IMR-90 (cell line): ENCODE measurements at regions not wholly inside any gene's neighbourhood (a gene's known extent, or its start where the extent isn't known, plus 50 kb on each side); places are given as distances from the start of the nearest gene placed in this dataset.

Source experiments
- ATAC-seq: fragments of 200-7000 bp; cut with Tn5 transposase; 2 replicates; pipeline ENCODE4 v1.9.1; 2020; ENCODE audit warnings: low read depth, mild to moderate bottlenecking, moderate library complexity
- BruUV-seq: library from RNA; stranded (reverse); fragments of 400-500 nt; replicated peaks from 2 replicates; lab custom pipeline; 2021; lab: Mats Ljungman, UMichigan
- CTCF ChIA-PET: fragments of 300-600 bp; formaldehyde crosslinking; extraction: SDS; loops from one replicate; lab custom pipeline; 2021; ENCODE audit warnings: antibody characterized with exemption; lab: Yijun Ruan, JAX
- POLR2A ChIA-PET: fragments of 300-600 bp; sonication (Branson Sonifier 250); formaldehyde crosslinking; loops from one replicate; lab custom pipeline; 2022; ENCODE audit warnings: antibody characterized with exemption; ENCODE audit not compliant: unreplicated experiment; lab: Charles Lee
- DNase-seq: peaks from one replicate; pipeline ENCODE4 v3.0.0; 2013
- H2AFZ ChIP-seq: replicated peaks from 2 replicates; pipeline ENCODE3; 2013; ENCODE audit warnings: low read length, mild to moderate bottlenecking; ENCODE audit not compliant: poor library complexity
- H2AK5ac ChIP-seq: 2 replicates; pipeline ENCODE4 v1.6.1; 2013; ENCODE audit warnings: low read depth, low read length, inconsistent platforms
- H2AK9ac ChIP-seq: replicated peaks from 2 replicates; pipeline ENCODE3; 2013; ENCODE audit warnings: mild to moderate bottlenecking, low read depth, low read length, moderate library complexity; ENCODE audit not compliant: poor library complexity
- H2BK120ac ChIP-seq: 2 replicates; pipeline ENCODE4 v1.6.1; 2013; ENCODE audit warnings: low read depth, low read length, inconsistent platforms
- H2BK15ac ChIP-seq: 3 replicates; pipeline ENCODE4 v1.6.1; 2013; ENCODE audit warnings: low read depth, low read length, inconsistent platforms
- H2BK20ac ChIP-seq: 2 replicates; pipeline ENCODE4 v1.6.1; 2013; ENCODE audit warnings: low read depth, mild to moderate bottlenecking, inconsistent platforms, low read length, moderate library complexity
- H2BK5ac ChIP-seq: 2 replicates; pipeline ENCODE4 v1.6.1; 2013; ENCODE audit warnings: mild to moderate bottlenecking, low read depth, low read length, inconsistent platforms; ENCODE audit not compliant: poor library complexity, severe bottlenecking
- H3K14ac ChIP-seq: replicated peaks from 2 replicates; pipeline ENCODE4 v1.6.1; 2013; ENCODE audit warnings: low read depth, low read length, inconsistent platforms
- H3K18ac ChIP-seq: 2 replicates; pipeline ENCODE4 v1.6.1; 2013; ENCODE audit warnings: low read depth, low read length, control low read depth
- H3K23ac ChIP-seq: 2 replicates; pipeline ENCODE4 v1.6.1; 2013; ENCODE audit warnings: low read depth, low read length, inconsistent platforms
- H3K27ac ChIP-seq: 2 replicates; pipeline ENCODE4 v1.5.1; 2013; ENCODE audit warnings: mild to moderate bottlenecking, control low read depth, low read length; ENCODE audit not compliant: insufficient read depth
- H3K27me3 ChIP-seq: 2 replicates; pipeline ENCODE4 v1.6.1; 2013; ENCODE audit warnings: low read length; ENCODE audit not compliant: control insufficient read depth, insufficient read depth
- H3K36me3 ChIP-seq: 2 replicates; pipeline ENCODE4 v1.6.1; 2013; ENCODE audit warnings: low read length, mixed read lengths; ENCODE audit not compliant: control insufficient read depth, insufficient read depth
- H3K4ac ChIP-seq: 2 replicates; pipeline ENCODE4 v1.6.1; 2013; ENCODE audit warnings: low read depth, low read length, inconsistent platforms
- H3K4me1 ChIP-seq: 2 replicates; pipeline ENCODE4 v1.6.1; 2013; ENCODE audit warnings: low read length, mixed read lengths; ENCODE audit not compliant: control insufficient read depth, insufficient read depth
- H3K4me2 ChIP-seq: 2 replicates; pipeline ENCODE4 v1.6.1; 2013; ENCODE audit warnings: low read depth, mild to moderate bottlenecking, control low read depth, low read length, moderate library complexity
- H3K4me3 ChIP-seq: 2 replicates; pipeline ENCODE4 v1.5.1; 2013; ENCODE audit warnings: low read depth, mild to moderate bottlenecking, control low read depth, low read length, moderate library complexity; ENCODE audit not compliant: insufficient read depth
- H3K56ac ChIP-seq: 2 replicates; pipeline ENCODE4 v1.6.1; 2013; ENCODE audit warnings: low read length, inconsistent platforms; ENCODE audit not compliant: insufficient read depth; ENCODE audit errors: extremely low read depth
- H3K79me1 ChIP-seq, 2 experiments: 2 replicates each; pipeline ENCODE4 v1.6.1; 2013; ENCODE audit warnings: low read length in 2 of 2, inconsistent platforms in 1 of 2, low read depth in 1 of 2
- H3K9ac ChIP-seq: 2 replicates; pipeline ENCODE4 v1.6.1; 2013; ENCODE audit warnings: low read depth, low read length, control low read depth
- H3K9me1 ChIP-seq: 2 replicates; pipeline ENCODE4 v1.6.1; 2013; ENCODE audit warnings: low read length, inconsistent platforms; ENCODE audit not compliant: insufficient read depth
- H3K9me3 ChIP-seq: 2 replicates; pipeline ENCODE4 v1.6.1; 2013; ENCODE audit warnings: low read length; ENCODE audit not compliant: control insufficient read depth, insufficient read depth
- H4K20me1 ChIP-seq: 2 replicates; pipeline ENCODE4 v1.6.1; 2013; ENCODE audit warnings: low read length, inconsistent platforms; ENCODE audit not compliant: insufficient read depth
- H4K5ac ChIP-seq: 2 replicates; pipeline ENCODE4 v1.6.1; 2013; ENCODE audit warnings: mild to moderate bottlenecking, low read depth, low read length, control low read depth
- H4K8ac ChIP-seq, 2 experiments: 2 replicates each; pipeline ENCODE4 v1.6.1; 2013; ENCODE audit warnings: low read depth in 2 of 2, low read length in 2 of 2, control low read depth in 1 of 2, inconsistent platforms in 1 of 2
- H4K91ac ChIP-seq: 2 replicates; pipeline ENCODE4 v1.6.1; 2013; ENCODE audit warnings: low read depth, low read length, inconsistent platforms; ENCODE audit not compliant: insufficient read depth
- BHLHE40 ChIP-seq: fragments of 150-350 bp; IDR thresholded peaks from 2 replicates; pipeline ENCODE4 v1.6.1; 2016; ENCODE audit warnings: mild to moderate bottlenecking, low read depth, low read length
- CEBPB ChIP-seq: IDR thresholded peaks from 2 replicates; pipeline ENCODE4 v1.6.1; 2012; ENCODE audit warnings: low read depth, low read length, improper control_type of control experiment
- CHD1 ChIP-seq: IDR thresholded peaks from 2 replicates; pipeline ENCODE4 v1.6.1; 2012; ENCODE audit warnings: low read depth, low read length, improper control_type of control experiment
- CTCF ChIP-seq: conservative IDR thresholded peaks from 2 replicates; pipeline ENCODE4 v1.5.1; 2012; ENCODE audit warnings: mild to moderate bottlenecking, low read depth, low read length, improper control_type of control experiment
- ELK1 ChIP-seq: fragments of 150-350 bp; IDR thresholded peaks from 2 replicates; pipeline ENCODE4 v1.6.1; 2016; ENCODE audit warnings: low read depth, mild to moderate bottlenecking, low read length, moderate library complexity, borderline replicate concordance
- FOS ChIP-seq: fragments of 150-350 bp; IDR thresholded peaks from 2 replicates; pipeline ENCODE4 v1.6.1; 2016; ENCODE audit warnings: low read depth, low read length
- MAFK ChIP-seq: IDR thresholded peaks from 2 replicates; pipeline ENCODE4 v1.6.1; 2012; ENCODE audit warnings: low read depth, low read length, improper control_type of control experiment
- MAZ ChIP-seq: IDR thresholded peaks from 2 replicates; pipeline ENCODE4 v1.6.1; 2012; ENCODE audit warnings: low read depth, mild to moderate bottlenecking, low read length, improper control_type of control experiment, moderate library complexity, borderline replicate concordance
- MXI1 ChIP-seq: IDR thresholded peaks from 2 replicates; pipeline ENCODE4 v1.6.1; 2012; ENCODE audit warnings: low read depth, mild to moderate bottlenecking, low read length, moderate library complexity, borderline replicate concordance
- NFE2L2 ChIP-seq: fragments of 150-350 bp; IDR thresholded peaks from 2 replicates; pipeline ENCODE4 v1.6.1; 2016; ENCODE audit warnings: low read depth, mild to moderate bottlenecking, low read length
- POLR2A ChIP-seq: IDR thresholded peaks from 2 replicates; pipeline ENCODE4 v1.6.1; 2012; ENCODE audit warnings: mild to moderate bottlenecking, low read depth, low read length
- RAD21 ChIP-seq: IDR thresholded peaks from 2 replicates; pipeline ENCODE4 v1.6.1; 2012; ENCODE audit warnings: low read length, improper control_type of control experiment
- RCOR1 ChIP-seq: IDR thresholded peaks from 2 replicates; pipeline ENCODE4 v1.6.1; 2012; ENCODE audit warnings: mild to moderate bottlenecking, low read length, improper control_type of control experiment; ENCODE audit not compliant: insufficient replicate concordance
- RFX5 ChIP-seq: IDR thresholded peaks from 2 replicates; pipeline ENCODE4 v1.8.0; 2012; ENCODE audit warnings: low read depth, mild to moderate bottlenecking, low read length, moderate library complexity
- SMC3 ChIP-seq: fragments of 150-350 bp; IDR thresholded peaks from 2 replicates; pipeline ENCODE4 v1.6.1; 2016; ENCODE audit warnings: low read depth, mild to moderate bottlenecking, antibody characterized with exemption, low read length, moderate library complexity
- USF2 ChIP-seq: fragments of 150-350 bp; IDR thresholded peaks from 2 replicates; pipeline ENCODE4 v1.6.1; 2017; ENCODE audit warnings: mild to moderate bottlenecking, antibody characterized with exemption, low read length, low read depth
- WGBS, 2 experiments: methylation state at CpG; one replicate each; pipeline versions ENCODE4 v1.1.5 to v1.1.7; 2013; ENCODE audit warnings: missing lambda C conversion rate in 2 of 2; ENCODE audit not compliant: insufficient read length in 1 of 2; ENCODE audit errors: extremely low coverage in 2 of 2; 5-methylcytosine and 5-hydroxymethylcytosine counted together
- dilution Hi-C: fragments of 300-500 bp; cut with HindIII; formaldehyde crosslinking; loops from one replicate; pipeline ENCODE4 v1.14.3; 2018; ENCODE audit warnings: low sequenced_read_pairs; ENCODE audit not compliant: unreplicated experiment
- in situ Hi-C: fragments of 300-500 bp; cut with MboI; formaldehyde crosslinking; loops from 3 replicates; pipeline ENCODE4 v1.14.3; 2019; ENCODE audit warnings: low sequenced_read_pairs, inconsistent platforms, mixed read lengths
- intact Hi-C: fragments of 100-400 bp; cut with micrococcal nuclease; formaldehyde crosslinking; loops from 2 replicates; pipeline ENCODE4 v1.10.0; 2022

- no peaks in the 10 kb centered on the region for H3K36me3 ChIP-seq
- no peak overlapping the region for H3K9ac ChIP-seq
- H3K23ac ChIP-seq: no peak overlapping the region
- H3K4ac ChIP-seq: no peak overlapping the region
- H4K20me1 ChIP-seq: no peaks in the 10 kb centered on the region
- ChIA-PET POLR2A (no interaction called here), CTCF (no interaction called here)
- no peaks in the 10 kb centered on the region for H3K27me3 ChIP-seq
- H2AK9ac ChIP-seq: no peak overlapping the region
- H3K27ac ChIP-seq: no peak overlapping the region
- no peaks in the 10 kb centered on the region for H3K79me1 ChIP-seq
- H2BK120ac ChIP-seq: no peak overlapping the region
- H4K5ac ChIP-seq: no peak overlapping the region
- no peak overlapping the region for H3K14ac ChIP-seq
- H3K4me2 ChIP-seq: no peak overlapping the region
- dilution Hi-C loops: no loop called here
- no peaks in the 10 kb centered on the region; the same call in 1 of the 2 replicates for H3K4me1 ChIP-seq
- no peak overlapping the region for H3K56ac ChIP-seq
- TF ChIP-seq MAZ: no peak
- TF ChIP-seq RCOR1: no peak
- TF ChIP-seq CHD1: no peak
- no peak for TF ChIP-seq RFX5
- TF ChIP-seq ELK1: no peak
- no peak for TF ChIP-seq CTCF
- no peak for TF ChIP-seq NFE2L2
- no peak for TF ChIP-seq SMC3
- no peak for TF ChIP-seq BHLHE40
- no peak for TF ChIP-seq MXI1
- TF ChIP-seq POLR2A: no peak
- TF ChIP-seq CEBPB: no peak
- TF ChIP-seq MAFK: no peak
- no peak for TF ChIP-seq USF2
- no peak for TF ChIP-seq FOS
- no peak for TF ChIP-seq RAD21
- 60% methylated on average over 1 of the region's 5 CpGs; no CpG with 5 or more reads in 1 of the 2 experiments for WGBS, 2 experiments
- no peak overlapping the region for H2AK5ac ChIP-seq
- no peak for DNase-seq
- intact Hi-C loops: no loop called here
- H2BK15ac ChIP-seq: no peak overlapping the region
- no peak overlapping the region for H3K18ac ChIP-seq
- H2BK5ac ChIP-seq: no peak overlapping the region
- in situ Hi-C loops: no loop called here
- H2BK20ac ChIP-seq: no peak overlapping the region
- H2AFZ ChIP-seq: no peak overlapping the region
- no TSS peak for BruUV-seq
- H4K91ac ChIP-seq: no peak overlapping the region
- no peaks in the 10 kb centered on the region for H3K9me3 ChIP-seq
- no peak overlapping the region for H3K4me3 ChIP-seq
- H3K9me1 ChIP-seq: no peaks in the 10 kb centered on the region
- ATAC-seq: no peak
- H4K8ac ChIP-seq: no peak overlapping the region
These were observed 397.6 kb upstream of the BOD1L1 start for GRCh38 chr4:14025111-14025510.
